Gastrocnemius medialis (tissue), 4 donors: ENCODE measurements at regions not wholly inside any gene's neighbourhood (a gene's known extent, or its start where the extent isn't known, plus 50 kb on each side); places are given as distances from the start of the nearest gene placed in this dataset.

ENCODE experiments used
- POLR2A ChIP-seq, 2 donors: fragments of 450-650 bp; IDR thresholded peaks; one replicate each; pipeline ENCODE4 v1.6.1; 2017; ENCODE audit warnings: antibody characterized with exemption in 2 of 2, mild to moderate bottlenecking in 2 of 2, moderate library complexity in 2 of 2
- TF ChIP-seq, protein P1 (sequence below), 5 experiments: fragments of 450-650 bp in 3 of 5; fragments of 200-600 bp in 2 of 5; sonication (generic) in 2 of 5; IDR thresholded peaks in 4 of 5; conservative IDR thresholded peaks in 1 of 5; 1 replicate in 4 of 5; 2 replicates in 1 of 5; pipeline ENCODE4 v1.5.1; 2016 to 2019; ENCODE audit warnings: antibody characterized with exemption in 5 of 5, mild to moderate bottlenecking in 3 of 5, moderate library complexity in 3 of 5

DNA sequence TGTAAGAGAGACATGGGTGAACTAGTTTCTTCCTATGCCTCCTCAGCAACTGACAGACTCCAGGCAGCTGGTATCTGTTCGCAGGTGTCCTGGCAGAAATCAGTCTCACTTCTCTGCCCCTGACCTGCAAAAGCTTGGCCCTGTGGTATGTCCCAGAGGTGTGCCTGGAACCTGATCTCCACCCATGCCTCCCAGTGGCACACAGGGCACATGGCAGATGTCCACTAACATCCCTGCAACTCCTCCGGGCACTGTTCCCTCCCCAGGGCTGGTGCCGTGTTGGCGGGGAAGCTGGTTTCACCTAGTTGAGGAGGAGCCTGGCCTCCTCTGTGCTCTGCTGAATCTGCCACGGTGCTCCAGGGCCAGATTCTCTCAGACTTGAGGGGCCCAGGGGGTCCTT, 123.3 kb upstream of the GGTLC1 start:
- TF ChIP-seq POLR2A (IDR thresholded peaks at IDR 0.05), result no peak
- TF ChIP-seq, protein P1, sequence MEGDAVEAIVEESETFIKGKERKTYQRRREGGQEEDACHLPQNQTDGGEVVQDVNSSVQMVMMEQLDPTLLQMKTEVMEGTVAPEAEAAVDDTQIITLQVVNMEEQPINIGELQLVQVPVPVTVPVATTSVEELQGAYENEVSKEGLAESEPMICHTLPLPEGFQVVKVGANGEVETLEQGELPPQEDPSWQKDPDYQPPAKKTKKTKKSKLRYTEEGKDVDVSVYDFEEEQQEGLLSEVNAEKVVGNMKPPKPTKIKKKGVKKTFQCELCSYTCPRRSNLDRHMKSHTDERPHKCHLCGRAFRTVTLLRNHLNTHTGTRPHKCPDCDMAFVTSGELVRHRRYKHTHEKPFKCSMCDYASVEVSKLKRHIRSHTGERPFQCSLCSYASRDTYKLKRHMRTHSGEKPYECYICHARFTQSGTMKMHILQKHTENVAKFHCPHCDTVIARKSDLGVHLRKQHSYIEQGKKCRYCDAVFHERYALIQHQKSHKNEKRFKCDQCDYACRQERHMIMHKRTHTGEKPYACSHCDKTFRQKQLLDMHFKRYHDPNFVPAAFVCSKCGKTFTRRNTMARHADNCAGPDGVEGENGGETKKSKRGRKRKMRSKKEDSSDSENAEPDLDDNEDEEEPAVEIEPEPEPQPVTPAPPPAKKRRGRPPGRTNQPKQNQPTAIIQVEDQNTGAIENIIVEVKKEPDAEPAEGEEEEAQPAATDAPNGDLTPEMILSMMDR (IDR thresholded peaks at IDR 0.05 in 4 of 5, conservative IDR thresholded peaks at IDR 0.05 in 1 of 5), result no peak
